HEK293 (cell line): ENCODE measurements at regions not wholly inside any gene's neighbourhood (a gene's known extent, or its start where the extent isn't known, plus 50 kb on each side); places are given as distances from the start of the nearest gene placed in this dataset.

Source experiments
- GLI4 ChIP-seq: fragments of 450-650 bp; formaldehyde crosslinking; IDR thresholded peaks from 2 replicates; pipeline ENCODE4 v1.5.1; 2016; ENCODE audit warnings: missing biosample characterization, missing genetic modification characterization
- GLIS2 ChIP-seq: fragments of 450-650 bp; formaldehyde crosslinking; IDR thresholded peaks from 2 replicates; pipeline ENCODE4 v1.5.1; 2016; ENCODE audit warnings: missing biosample characterization, missing genetic modification characterization
- IKZF3 ChIP-seq: fragments of 450-650 bp; IDR thresholded peaks from 2 replicates; pipeline ENCODE4 v1.5.0; 2018; ENCODE audit warnings: missing biosample characterization, mild to moderate bottlenecking, missing genetic modification characterization, moderate library complexity
- KLF7 ChIP-seq: fragments of 450-650 bp; formaldehyde crosslinking; IDR thresholded peaks from 2 replicates; pipeline ENCODE4 v1.5.1; 2016; ENCODE audit warnings: missing biosample characterization, missing genetic modification characterization, borderline replicate concordance
- MYNN ChIP-seq: fragments of 450-650 bp; formaldehyde crosslinking; IDR thresholded peaks from 2 replicates; pipeline ENCODE4 v1.5.1; 2016; ENCODE audit warnings: missing biosample characterization, missing genetic modification characterization, borderline replicate concordance
- OSR2 ChIP-seq: fragments of 450-650 bp; formaldehyde crosslinking; IDR thresholded peaks from 2 replicates; pipeline ENCODE4 v1.5.1; 2016; ENCODE audit warnings: missing biosample characterization, missing genetic modification characterization
- PRDM6 ChIP-seq: fragments of 450-650 bp; formaldehyde crosslinking; IDR thresholded peaks from 2 replicates; pipeline ENCODE4 v1.5.1; 2017; ENCODE audit warnings: missing biosample characterization, missing genetic modification characterization
- SCRT1 ChIP-seq: fragments of 450-650 bp; formaldehyde crosslinking; IDR thresholded peaks from 2 replicates; pipeline ENCODE4 v1.5.1; 2016; ENCODE audit warnings: missing biosample characterization, missing genetic modification characterization, borderline replicate concordance
- SP3 ChIP-seq: fragments of 450-650 bp; formaldehyde crosslinking; IDR thresholded peaks from 2 replicates; pipeline ENCODE4 v1.5.1; 2016; ENCODE audit warnings: missing biosample characterization, missing genetic modification characterization
- ZBTB20 ChIP-seq: fragments of 450-650 bp; formaldehyde crosslinking; IDR thresholded peaks from 2 replicates; pipeline ENCODE4 v1.5.1; 2016; ENCODE audit warnings: missing biosample characterization, missing genetic modification characterization
- ZBTB21 ChIP-seq: fragments of 450-650 bp; formaldehyde crosslinking; IDR thresholded peaks from 2 replicates; pipeline ENCODE4 v1.5.1; 2017; ENCODE audit warnings: missing biosample characterization, missing genetic modification characterization
- ZBTB48 ChIP-seq: fragments of 450-650 bp; formaldehyde crosslinking; IDR thresholded peaks from 2 replicates; pipeline ENCODE4 v1.5.1; 2016; ENCODE audit warnings: missing biosample characterization, missing genetic modification characterization
- ZBTB7A ChIP-seq: fragments of 450-650 bp; formaldehyde crosslinking; IDR thresholded peaks from 2 replicates; pipeline ENCODE4 v1.5.1; 2016; ENCODE audit warnings: low read depth, missing biosample characterization, missing genetic modification characterization
- ZEB2 ChIP-seq: fragments of 450-650 bp; formaldehyde crosslinking; IDR thresholded peaks from 2 replicates; pipeline ENCODE4 v1.5.1; 2016; ENCODE audit warnings: missing biosample characterization, missing genetic modification characterization
- ZFP37 ChIP-seq: fragments of 450-650 bp; formaldehyde crosslinking; IDR thresholded peaks from 2 replicates; pipeline ENCODE4 v1.5.1; 2016; ENCODE audit warnings: missing biosample characterization, missing genetic modification characterization
- ZFP41 ChIP-seq: fragments of 450-650 bp; formaldehyde crosslinking; IDR thresholded peaks from 2 replicates; pipeline ENCODE4 v1.5.1; 2016; ENCODE audit warnings: missing biosample characterization, missing genetic modification characterization, borderline replicate concordance
- ZFP69B ChIP-seq: fragments of 450-650 bp; formaldehyde crosslinking; IDR thresholded peaks from 2 replicates; pipeline ENCODE4 v1.5.1; 2016; ENCODE audit warnings: missing biosample characterization, missing genetic modification characterization
- ZIC2 ChIP-seq: fragments of 450-650 bp; formaldehyde crosslinking; IDR thresholded peaks from 2 replicates; pipeline ENCODE4 v1.5.1; 2016; ENCODE audit warnings: missing biosample characterization, missing genetic modification characterization
- ZNF146 ChIP-seq: fragments of 450-650 bp; formaldehyde crosslinking; IDR thresholded peaks from 2 replicates; pipeline ENCODE4 v1.5.1; 2016; ENCODE audit warnings: missing biosample characterization, missing genetic modification characterization
- ZNF18 ChIP-seq: fragments of 450-650 bp; formaldehyde crosslinking; IDR thresholded peaks from 2 replicates; pipeline ENCODE4 v1.5.1; 2016; ENCODE audit warnings: missing biosample characterization, missing genetic modification characterization
- ZNF24 ChIP-seq: fragments of 450-650 bp; formaldehyde crosslinking; IDR thresholded peaks from 2 replicates; pipeline ENCODE4 v1.5.1; 2016; ENCODE audit warnings: missing biosample characterization, missing genetic modification characterization
- ZNF510 ChIP-seq: fragments of 450-650 bp; formaldehyde crosslinking; IDR thresholded peaks from 2 replicates; pipeline ENCODE4 v1.5.1; 2018; ENCODE audit warnings: mild to moderate bottlenecking, missing genetic modification characterization, missing biosample characterization; ENCODE audit not compliant: insufficient replicate concordance
- ZNF513 ChIP-seq: fragments of 450-650 bp; IDR thresholded peaks from 2 replicates; pipeline ENCODE4 v1.5.1; 2018; ENCODE audit warnings: missing biosample characterization, missing genetic modification characterization
- ZNF514 ChIP-seq: fragments of 450-650 bp; formaldehyde crosslinking; IDR thresholded peaks from 2 replicates; pipeline ENCODE4 v1.5.1; 2016; ENCODE audit warnings: missing biosample characterization, missing genetic modification characterization
- ZNF530 ChIP-seq: fragments of 450-650 bp; formaldehyde crosslinking; IDR thresholded peaks from 2 replicates; pipeline ENCODE4 v1.5.1; 2016; ENCODE audit warnings: low read depth, missing biosample characterization, missing genetic modification characterization
- ZNF560 ChIP-seq: fragments of 450-650 bp; formaldehyde crosslinking; IDR thresholded peaks from 2 replicates; pipeline ENCODE4 v1.5.1; 2017; ENCODE audit warnings: missing biosample characterization, missing genetic modification characterization, borderline replicate concordance
- ZNF629 ChIP-seq: fragments of 450-650 bp; formaldehyde crosslinking; IDR thresholded peaks from 2 replicates; pipeline ENCODE4 v1.5.1; 2017; ENCODE audit warnings: missing biosample characterization, missing genetic modification characterization
- ZNF658 ChIP-seq: fragments of 450-650 bp; formaldehyde crosslinking; IDR thresholded peaks from 2 replicates; pipeline ENCODE4; 2016; ENCODE audit warnings: missing biosample characterization, missing genetic modification characterization
- ZNF660 ChIP-seq: fragments of 450-650 bp; IDR thresholded peaks from 2 replicates; pipeline ENCODE4 v1.5.1; 2018; ENCODE audit warnings: missing biosample characterization, mild to moderate bottlenecking, missing genetic modification characterization
- ZNF692 ChIP-seq: fragments of 450-650 bp; formaldehyde crosslinking; IDR thresholded peaks from 2 replicates; pipeline ENCODE4 v1.5.1; 2016; ENCODE audit warnings: missing biosample characterization, missing genetic modification characterization
- ZNF704 ChIP-seq: fragments of 450-650 bp; formaldehyde crosslinking; IDR thresholded peaks from 2 replicates; pipeline ENCODE4 v1.5.1; 2016; ENCODE audit warnings: missing biosample characterization, missing genetic modification characterization
- ZSCAN4 ChIP-seq: fragments of 450-650 bp; formaldehyde crosslinking; IDR thresholded peaks from 2 replicates; pipeline ENCODE4 v1.5.1; 2017; ENCODE audit warnings: missing biosample characterization, missing genetic modification characterization

- TF ChIP-seq ZNF24 = 0 out of 2 replicates have a peak, but pooled peaks have one; percentile 25
- peak; percentile 51; the same call in 1 of the 2 replicates for TF ChIP-seq PRDM6 (tag by site-specific recombination)
- no peak for TF ChIP-seq ZFP37 (tag by site-specific recombination)
- TF ChIP-seq GLIS2 = no peak
- TF ChIP-seq ZNF530 = no peak
- no peak for TF ChIP-seq ZNF510
- peak; percentile 15; the same call in 1 of the 2 replicates for TF ChIP-seq SP3
- no peak for TF ChIP-seq ZBTB7A (tag by site-specific recombination)
- no peak for TF ChIP-seq KLF7 (tag by site-specific recombination)
- TF ChIP-seq ZNF560 (tag by site-specific recombination) = no peak
- no peak for TF ChIP-seq ZSCAN4 (tag by site-specific recombination)
- no peak for TF ChIP-seq MYNN (tag by site-specific recombination)
- peak; percentile 71 for TF ChIP-seq OSR2
- 0 out of 2 replicates have a peak, but pooled peaks have one; percentile 13 for TF ChIP-seq ZIC2 (tag by site-specific recombination)
- TF ChIP-seq ZNF514 = no peak
- TF ChIP-seq GLI4 (tag by site-specific recombination) = no peak
- no peak for TF ChIP-seq ZNF513
- peak; percentile 59 for TF ChIP-seq ZNF18 (tag by site-specific recombination)
- no peak for TF ChIP-seq ZFP41 (tag by site-specific recombination)
- TF ChIP-seq ZNF146 = no peak
- TF ChIP-seq ZEB2 (tag by site-specific recombination) = peak; percentile 88
- TF ChIP-seq ZNF629 (tag by site-specific recombination) = peak; percentile 82
- peak; percentile 62 for TF ChIP-seq ZBTB20 (tag by site-specific recombination)
- TF ChIP-seq ZNF660 (tag by site-specific recombination) = no peak; the same call in 1 of the 2 replicates
- TF ChIP-seq SCRT1 (tag by site-specific recombination) = no peak
- TF ChIP-seq ZBTB48 = 0 out of 2 replicates have a peak, but pooled peaks have one; percentile 49
- no peak for TF ChIP-seq IKZF3 (tag by site-specific recombination)
- TF ChIP-seq ZNF692 = peak; percentile 93
- TF ChIP-seq ZNF704 (tag by site-specific recombination) = no peak
- peak; percentile 45; the same call in 1 of the 2 replicates for TF ChIP-seq ZBTB21 (tag by site-specific recombination)
- no peak for TF ChIP-seq ZNF658 (tag by site-specific recombination)
- TF ChIP-seq ZFP69B (tag by site-specific recombination) = peak; percentile 91
Observed at GRCh38 chr17:72338847-72339790, 218.3 kb downstream of the SOX9 start (continued).
